ENCODE measurements at regions not wholly inside any gene's neighbourhood (a gene's known extent, or its start where the extent isn't known, plus 50 kb on each side); places are given as distances from the start of the nearest gene placed in this dataset.

DNA sequence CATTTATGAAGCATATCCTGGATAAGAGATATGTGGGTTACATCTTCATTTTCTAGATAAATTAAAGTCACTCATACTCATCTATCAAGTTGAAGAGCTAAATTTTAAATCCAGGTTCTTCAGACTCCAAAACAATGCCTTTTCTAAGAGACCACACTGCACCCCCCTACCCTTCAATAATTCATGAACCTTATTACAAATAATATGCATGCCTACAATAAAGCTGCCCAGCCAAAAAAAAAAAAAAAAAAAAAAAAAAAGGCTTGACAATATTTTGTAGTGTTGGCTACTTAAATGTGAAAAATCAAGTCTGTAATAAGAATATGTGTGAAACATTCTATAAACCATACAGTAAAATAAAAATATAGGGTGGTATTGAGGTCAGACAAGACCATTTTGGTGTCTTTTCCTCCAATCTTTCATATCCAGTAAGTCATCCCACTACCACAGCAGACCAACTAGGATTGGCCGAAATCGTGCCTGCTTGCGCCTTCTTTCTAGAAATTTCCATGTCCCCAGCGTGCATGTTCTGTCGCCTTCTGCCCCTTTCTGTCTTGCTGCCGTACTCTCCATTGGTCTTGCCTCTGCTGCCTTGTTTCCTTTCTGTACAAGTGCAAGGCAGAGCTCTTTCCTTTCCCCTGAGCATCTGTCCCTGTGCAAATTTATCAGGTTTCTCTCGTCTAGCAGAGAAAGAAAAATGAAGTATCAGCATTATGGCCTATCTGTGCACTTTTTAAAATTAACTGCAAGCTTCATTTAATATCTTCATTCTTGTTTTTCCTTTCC is 92.6 kb upstream of the NDUFV2 start:
- intact Hi-C loops (cut with micrococcal nuclease) = no loop called here
- Histone ChIP-seq H3K27ac (ENCODE audit: extremely low read depth, low read depth, low read length) (peak overlapping the region; percentile 97), H2AFZ (ENCODE audit: low read depth, low read length) (peak overlapping the region; percentile 36), H3K4me2 (ENCODE audit: insufficient read depth, low read length) (peak overlapping the region; percentile 68), H3K9me3 (replicated peaks; ENCODE audit: control insufficient read depth, insufficient read depth, low read depth, low read length) (no peaks in the 10 kb centered on the region; the same call in 1 of the 2 replicates), H3K79me2 (ENCODE audit: control insufficient read depth, insufficient read depth, low read length) (no peaks in the 10 kb centered on the region), H3K9ac (ENCODE audit: insufficient read depth in 1 of 2, low read depth in 2 of 2, low read length in 2 of 2) (peak overlapping the region in 1 of 2 experiments; percentile 81; a peak in 3 of 4 replicates), H3K27me3 (ENCODE audit: control insufficient read depth in 2 of 2, insufficient read depth in 2 of 2, low read length in 2 of 2) (no peaks in the 10 kb centered on the region), H4K20me1 (replicated peaks; ENCODE audit: control insufficient read depth, insufficient read depth, low read length) (no peaks in the 10 kb centered on the region), H3K4me3 (peak overlapping the region; percentile 14; the same call in 1 of the 2 replicates), H3K4me1 (replicated peaks in 1 of 2; ENCODE audit: control insufficient read depth in 2 of 2, insufficient read depth in 2 of 2, low read length in 2 of 2) (peaks cover 23 to 61% of the 10 kb centered on the region in 2 experiments), H3K9me1 (ENCODE audit: control insufficient read depth, insufficient read depth, low read length) (no peaks in the 10 kb centered on the region), H3K36me3 (ENCODE audit: control insufficient read depth, insufficient read depth, low read length) (no peaks in the 10 kb centered on the region)
- ChIA-PET CTCF (ENCODE audit: low intra/inter-chr PET ratio) (no interaction called here), POLR2A (interaction anchor here (0.7 to 3.3 kb wide), 10 partner anchors 8 to 525 kb away, joined by 3 to 26 read pairs (median 4); no protein-coding TSS in a partner anchor)
- no TSS peak for BruUV-seq (replicated peaks)
- in situ Hi-C loops (cut with MboI) = loop anchor here (10.0 kb wide), 1 partner anchor 905 kb away; the partner anchor contains the start of gene VAPA
- FAIRE-seq (no peak), ATAC-seq (no peak), DNase-seq (ENCODE audit: extremely low read depth in 1 of 4, low spot score in 3 of 4) (peak in 1 of 4 experiments; percentile 15)
- 61% methylated on average over 7 of the region's 7 CpGs for WGBS (ENCODE audit: insufficient coverage, low coverage, missing lambda C conversion rate)
- TF ChIP-seq PTTG1 (tag; IDR thresholded peaks at IDR 0.05; ENCODE audit: low read depth) (peak; percentile 31; the same call in 1 of the 2 replicates), ZNF41 (CRISPR knock-in tag; conservative IDR thresholded peaks at IDR 0.05) (0 out of 2 replicates have a peak, but pooled peaks have one; percentile 10), E2F3 (CRISPR knock-in tag; IDR thresholded peaks at IDR 0.05) (0 out of 2 replicates have a peak, but pooled peaks have one; percentile 39), DDX20 (tag; IDR thresholded peaks at IDR 0.05; ENCODE audit: low read depth) (peak; percentile 41; the same call in 1 of the 2 replicates), NFRKB (IDR thresholded peaks at IDR 0.05; ENCODE audit: low read depth) (peak; percentile 57), SAFB (IDR thresholded peaks at IDR 0.05; ENCODE audit: borderline replicate concordance, low read depth, low read length) (no peak), ZNF165 (CRISPR knock-in tag; IDR thresholded peaks at IDR 0.05; ENCODE audit: borderline replicate concordance) (no peak), HDGF (IDR thresholded peaks at IDR 0.05) (0 out of 2 replicates have a peak, but pooled peaks have one; percentile 67), STAT5B (CRISPR knock-in tag; IDR thresholded peaks at IDR 0.05) (0 out of 2 replicates have a peak, but pooled peaks have one; percentile 6), ZNF583 (CRISPR knock-in tag; IDR thresholded peaks at IDR 0.05) (peak; percentile 66)
- TF ChIP-seq, protein P1, sequence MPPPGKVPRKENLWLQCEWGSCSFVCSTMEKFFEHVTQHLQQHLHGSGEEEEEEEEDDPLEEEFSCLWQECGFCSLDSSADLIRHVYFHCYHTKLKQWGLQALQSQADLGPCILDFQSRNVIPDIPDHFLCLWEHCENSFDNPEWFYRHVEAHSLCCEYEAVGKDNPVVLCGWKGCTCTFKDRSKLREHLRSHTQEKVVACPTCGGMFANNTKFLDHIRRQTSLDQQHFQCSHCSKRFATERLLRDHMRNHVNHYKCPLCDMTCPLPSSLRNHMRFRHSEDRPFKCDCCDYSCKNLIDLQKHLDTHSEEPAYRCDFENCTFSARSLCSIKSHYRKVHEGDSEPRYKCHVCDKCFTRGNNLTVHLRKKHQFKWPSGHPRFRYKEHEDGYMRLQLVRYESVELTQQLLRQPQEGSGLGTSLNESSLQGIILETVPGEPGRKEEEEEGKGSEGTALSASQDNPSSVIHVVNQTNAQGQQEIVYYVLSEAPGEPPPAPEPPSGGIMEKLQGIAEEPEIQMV (tag; conservative IDR thresholded peaks at IDR 0.05; ENCODE audit: low read depth) = peak; percentile 50; the same call in 1 of the 2 replicates
- TF ChIP-seq, protein P2, sequence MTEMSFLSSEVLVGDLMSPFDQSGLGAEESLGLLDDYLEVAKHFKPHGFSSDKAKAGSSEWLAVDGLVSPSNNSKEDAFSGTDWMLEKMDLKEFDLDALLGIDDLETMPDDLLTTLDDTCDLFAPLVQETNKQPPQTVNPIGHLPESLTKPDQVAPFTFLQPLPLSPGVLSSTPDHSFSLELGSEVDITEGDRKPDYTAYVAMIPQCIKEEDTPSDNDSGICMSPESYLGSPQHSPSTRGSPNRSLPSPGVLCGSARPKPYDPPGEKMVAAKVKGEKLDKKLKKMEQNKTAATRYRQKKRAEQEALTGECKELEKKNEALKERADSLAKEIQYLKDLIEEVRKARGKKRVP (CRISPR knock-in tag; IDR thresholded peaks at IDR 0.05) = peak; percentile 54; the same call in 1 of the 2 replicates
- TF ChIP-seq, protein P3, sequence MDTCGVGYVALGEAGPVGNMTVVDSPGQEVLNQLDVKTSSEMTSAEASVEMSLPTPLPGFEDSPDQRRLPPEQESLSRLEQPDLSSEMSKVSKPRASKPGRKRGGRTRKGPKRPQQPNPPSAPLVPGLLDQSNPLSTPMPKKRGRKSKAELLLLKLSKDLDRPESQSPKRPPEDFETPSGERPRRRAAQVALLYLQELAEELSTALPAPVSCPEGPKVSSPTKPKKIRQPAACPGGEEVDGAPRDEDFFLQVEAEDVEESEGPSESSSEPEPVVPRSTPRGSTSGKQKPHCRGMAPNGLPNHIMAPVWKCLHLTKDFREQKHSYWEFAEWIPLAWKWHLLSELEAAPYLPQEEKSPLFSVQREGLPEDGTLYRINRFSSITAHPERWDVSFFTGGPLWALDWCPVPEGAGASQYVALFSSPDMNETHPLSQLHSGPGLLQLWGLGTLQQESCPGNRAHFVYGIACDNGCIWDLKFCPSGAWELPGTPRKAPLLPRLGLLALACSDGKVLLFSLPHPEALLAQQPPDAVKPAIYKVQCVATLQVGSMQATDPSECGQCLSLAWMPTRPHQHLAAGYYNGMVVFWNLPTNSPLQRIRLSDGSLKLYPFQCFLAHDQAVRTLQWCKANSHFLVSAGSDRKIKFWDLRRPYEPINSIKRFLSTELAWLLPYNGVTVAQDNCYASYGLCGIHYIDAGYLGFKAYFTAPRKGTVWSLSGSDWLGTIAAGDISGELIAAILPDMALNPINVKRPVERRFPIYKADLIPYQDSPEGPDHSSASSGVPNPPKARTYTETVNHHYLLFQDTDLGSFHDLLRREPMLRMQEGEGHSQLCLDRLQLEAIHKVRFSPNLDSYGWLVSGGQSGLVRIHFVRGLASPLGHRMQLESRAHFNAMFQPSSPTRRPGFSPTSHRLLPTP (IDR thresholded peaks at IDR 0.05; ENCODE audit: borderline replicate concordance, extremely low read depth, insufficient read length) = no peak

Data from K562 (cell line).